H1 (cell line): ENCODE measurements at regions not wholly inside any gene's neighbourhood (a gene's known extent, or its start where the extent isn't known, plus 50 kb on each side); places are given as distances from the start of the nearest gene placed in this dataset.

Source experiments
- EGR1 ChIP-seq: IDR thresholded peaks from 2 replicates; pipeline ENCODE4 v1.6.1; 2011; ENCODE audit warnings: low read depth, low read length, borderline replicate concordance
- EP300 ChIP-seq, 2 experiments: IDR thresholded peaks; 1 replicate in 1 of 2; 2 replicates in 1 of 2; pipeline ENCODE4 v1.6.1; 2011 to 2012; ENCODE audit warnings: low read depth in 2 of 2, low read length in 2 of 2, mild to moderate bottlenecking in 2 of 2, borderline replicate concordance in 1 of 2, inconsistent platforms in 1 of 2, moderate library complexity in 1 of 2
- EZH2 ChIP-seq: fragments of 200-600 bp; sonication (generic); IDR thresholded peaks from 2 replicates; pipeline ENCODE4 v1.7.1; 2012; ENCODE audit warnings: low read depth, mild to moderate bottlenecking, moderate library complexity, low read length, inconsistent platforms; ENCODE audit not compliant: severe bottlenecking
- JUN ChIP-seq: IDR thresholded peaks from 2 replicates; pipeline ENCODE4 v1.6.1; 2011; ENCODE audit warnings: low read depth, mild to moderate bottlenecking, improper control_type of control experiment, low read length
- POLR2A ChIP-seq, 2 experiments: IDR thresholded peaks; 1 replicate in 1 of 2; 2 replicates in 1 of 2; pipeline ENCODE4 v1.6.1; 2011; ENCODE audit warnings: low read depth in 2 of 2, low read length in 2 of 2, mild to moderate bottlenecking in 2 of 2; ENCODE audit errors: control extremely low read depth in 1 of 2
- POLR2AphosphoS5 ChIP-seq: IDR thresholded peaks from 2 replicates; pipeline ENCODE4 v1.6.1; 2011; ENCODE audit warnings: low read depth, low read length
- RFX5 ChIP-seq: IDR thresholded peaks from 2 replicates; pipeline ENCODE4 v1.6.1; 2011; ENCODE audit warnings: low read depth, low read length, improper control_type of control experiment, borderline replicate concordance
- RNF2 ChIP-seq: fragments of 200-900, 300-1000 bp; sonication (generic); IDR thresholded peaks from 2 replicates; pipeline ENCODE4 v1.7.1; 2016; ENCODE audit warnings: borderline replicate concordance, low read depth, mild to moderate bottlenecking, antibody characterized with exemption, low read length; ENCODE audit not compliant: poor library complexity, severe bottlenecking; ENCODE audit errors: missing control alignments
- SIN3A ChIP-seq, 2 experiments: IDR thresholded peaks in 1 of 2; conservative IDR thresholded peaks in 1 of 2; 2 replicates each; pipeline ENCODE4 v1.6.1; 2011 to 2012; ENCODE audit warnings: low read length in 2 of 2, improper control_type of control experiment in 1 of 2, low read depth in 1 of 2, mild to moderate bottlenecking in 1 of 2
- SRF ChIP-seq: IDR thresholded peaks from 2 replicates; pipeline ENCODE4 v1.6.1; 2011; ENCODE audit warnings: mild to moderate bottlenecking, low read depth, low read length, moderate library complexity
- SUZ12 ChIP-seq: fragments of 200-600 bp; sonication (generic); IDR thresholded peaks from 2 replicates; pipeline ENCODE4 v1.6.1; 2012; ENCODE audit warnings: mild to moderate bottlenecking, inconsistent platforms, low read length, moderate library complexity, mixed read lengths
- TCF12 ChIP-seq: IDR thresholded peaks from 2 replicates; pipeline ENCODE4 v1.6.1; 2011; ENCODE audit warnings: low read depth, mild to moderate bottlenecking, low read length
- TF ChIP-seq, protein P1 (sequence below), 3 experiments: IDR thresholded peaks; 1 replicate in 2 of 3; 2 replicates in 1 of 3; pipeline versions ENCODE4 v1.5.1 to v1.6.1; 2011; ENCODE audit warnings: low read length in 3 of 3, mild to moderate bottlenecking in 3 of 3, inconsistent platforms in 2 of 3, low read depth in 1 of 3, moderate library complexity in 1 of 3; ENCODE audit not compliant: insufficient read depth in 1 of 3; ENCODE audit errors: control extremely low read depth in 1 of 3

DNA sequence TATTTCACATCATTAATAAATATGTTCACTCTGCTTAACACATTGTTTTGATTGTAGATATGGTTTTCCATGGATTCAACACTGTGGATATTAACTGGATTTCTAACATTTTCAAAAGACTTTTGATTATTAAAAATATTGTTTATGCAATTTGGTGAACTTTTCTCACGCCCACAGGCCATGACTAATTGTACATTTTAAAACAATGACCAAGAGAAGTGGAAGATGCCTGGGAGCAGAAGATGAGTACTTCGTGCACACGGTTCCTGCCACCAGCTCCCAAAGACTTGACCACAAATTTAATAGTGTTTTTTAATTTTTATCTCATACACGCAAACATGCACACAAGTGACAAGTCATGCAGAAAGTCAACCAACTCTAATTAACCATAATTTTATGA lies 451.0 kb upstream of the ADARB2 start:
- TF ChIP-seq EP300 (IDR thresholded peaks at IDR 0.05; ENCODE audit: borderline replicate concordance in 1 of 2, low read depth in 2 of 2, low read length in 2 of 2) = no peak
- no peak for TF ChIP-seq EGR1
- TF ChIP-seq POLR2AphosphoS5 = no peak
- TF ChIP-seq SRF = no peak
- TF ChIP-seq, protein P1, sequence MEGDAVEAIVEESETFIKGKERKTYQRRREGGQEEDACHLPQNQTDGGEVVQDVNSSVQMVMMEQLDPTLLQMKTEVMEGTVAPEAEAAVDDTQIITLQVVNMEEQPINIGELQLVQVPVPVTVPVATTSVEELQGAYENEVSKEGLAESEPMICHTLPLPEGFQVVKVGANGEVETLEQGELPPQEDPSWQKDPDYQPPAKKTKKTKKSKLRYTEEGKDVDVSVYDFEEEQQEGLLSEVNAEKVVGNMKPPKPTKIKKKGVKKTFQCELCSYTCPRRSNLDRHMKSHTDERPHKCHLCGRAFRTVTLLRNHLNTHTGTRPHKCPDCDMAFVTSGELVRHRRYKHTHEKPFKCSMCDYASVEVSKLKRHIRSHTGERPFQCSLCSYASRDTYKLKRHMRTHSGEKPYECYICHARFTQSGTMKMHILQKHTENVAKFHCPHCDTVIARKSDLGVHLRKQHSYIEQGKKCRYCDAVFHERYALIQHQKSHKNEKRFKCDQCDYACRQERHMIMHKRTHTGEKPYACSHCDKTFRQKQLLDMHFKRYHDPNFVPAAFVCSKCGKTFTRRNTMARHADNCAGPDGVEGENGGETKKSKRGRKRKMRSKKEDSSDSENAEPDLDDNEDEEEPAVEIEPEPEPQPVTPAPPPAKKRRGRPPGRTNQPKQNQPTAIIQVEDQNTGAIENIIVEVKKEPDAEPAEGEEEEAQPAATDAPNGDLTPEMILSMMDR (IDR thresholded peaks at IDR 0.05; ENCODE audit: control extremely low read depth in 1 of 3, insufficient read depth in 1 of 3, low read depth in 1 of 3, low read length in 3 of 3) = no peak
- no peak for TF ChIP-seq SIN3A (conservative IDR thresholded peaks at IDR 0.05 in 1 of 2, IDR thresholded peaks at IDR 0.05 in 1 of 2; ENCODE audit: low read depth in 1 of 2, low read length in 2 of 2)
- TF ChIP-seq JUN = no peak
- TF ChIP-seq POLR2A (IDR thresholded peaks at IDR 0.05; ENCODE audit: control extremely low read depth in 1 of 2, low read depth in 2 of 2, low read length in 2 of 2) = no peak
- TF ChIP-seq SUZ12 = no peak
- TF ChIP-seq EZH2 = no peak
- TF ChIP-seq TCF12 = no peak
- no peak for TF ChIP-seq RFX5
- no peak for TF ChIP-seq RNF2
